Tibial artery (tissue), 4 donors: ENCODE measurements at regions not wholly inside any gene's neighbourhood (a gene's known extent, or its start where the extent isn't known, plus 50 kb on each side); places are given as distances from the start of the nearest gene placed in this dataset.

Experiments
- DNase-seq, 2 donors: peaks; one replicate each; pipeline ENCODE4 v3.0.0-alpha.2; 2019
- H3K27ac ChIP-seq, 2 donors: fragments of 200-600 bp; sonication (generic) in 1 of 2; 1 replicate in 1 of 2; 2 replicates in 1 of 2; pipeline ENCODE4 v1.5.1; 2018 to 2019; ENCODE audit warnings: mild to moderate bottlenecking in 1 of 2
- H3K27me3 ChIP-seq, 2 donors: fragments of 200-600 bp; sonication (generic) in 1 of 2; one replicate each; pipeline versions ENCODE4 v1.5.1 to v1.6.0; 2016 to 2019
- H3K36me3 ChIP-seq, 3 donors: fragments of 200-600 bp; sonication (generic) in 2 of 3; one replicate each; pipeline ENCODE4 v1.5.1; 2016 to 2019; ENCODE audit warnings: mild to moderate bottlenecking in 2 of 3
- H3K4me1 ChIP-seq, 4 donors: fragments of 200-600 bp; sonication (generic) in 2 of 4; 1 replicate in 3 of 4; 2 replicates in 1 of 4; pipeline ENCODE4 v1.5.1; 2016 to 2019
- H3K4me3 ChIP-seq, 2 donors: fragments of 200-600 bp; sonication (generic) in 1 of 2; 1 replicate in 1 of 2; 2 replicates in 1 of 2; pipeline ENCODE4 v1.5.1; 2018 to 2019; ENCODE audit warnings: mild to moderate bottlenecking in 2 of 2
- H3K9me3 ChIP-seq, 3 donors: fragments of 200-600 bp; sonication (generic) in 1 of 3; one replicate each; pipeline ENCODE4 v1.5.1; 2016 to 2019
- intact Hi-C: fragments of 100-400 bp; cut with DNase I; formaldehyde crosslinking; loops from one replicate; pipeline ENCODE4 v1.15.0; 2023; ENCODE audit warnings: low total_unique reads
- TF ChIP-seq, protein P1 (sequence below), 2 experiments: fragments of 200-600 bp in 1 of 2; fragments of 450-650 bp in 1 of 2; IDR thresholded peaks; one replicate each; pipeline ENCODE4 v1.5.1; 2017 to 2019; ENCODE audit warnings: antibody characterized with exemption in 2 of 2, mild to moderate bottlenecking in 1 of 2, moderate library complexity in 1 of 2

- intact Hi-C loops = no loop called here
- TF ChIP-seq, protein P1, sequence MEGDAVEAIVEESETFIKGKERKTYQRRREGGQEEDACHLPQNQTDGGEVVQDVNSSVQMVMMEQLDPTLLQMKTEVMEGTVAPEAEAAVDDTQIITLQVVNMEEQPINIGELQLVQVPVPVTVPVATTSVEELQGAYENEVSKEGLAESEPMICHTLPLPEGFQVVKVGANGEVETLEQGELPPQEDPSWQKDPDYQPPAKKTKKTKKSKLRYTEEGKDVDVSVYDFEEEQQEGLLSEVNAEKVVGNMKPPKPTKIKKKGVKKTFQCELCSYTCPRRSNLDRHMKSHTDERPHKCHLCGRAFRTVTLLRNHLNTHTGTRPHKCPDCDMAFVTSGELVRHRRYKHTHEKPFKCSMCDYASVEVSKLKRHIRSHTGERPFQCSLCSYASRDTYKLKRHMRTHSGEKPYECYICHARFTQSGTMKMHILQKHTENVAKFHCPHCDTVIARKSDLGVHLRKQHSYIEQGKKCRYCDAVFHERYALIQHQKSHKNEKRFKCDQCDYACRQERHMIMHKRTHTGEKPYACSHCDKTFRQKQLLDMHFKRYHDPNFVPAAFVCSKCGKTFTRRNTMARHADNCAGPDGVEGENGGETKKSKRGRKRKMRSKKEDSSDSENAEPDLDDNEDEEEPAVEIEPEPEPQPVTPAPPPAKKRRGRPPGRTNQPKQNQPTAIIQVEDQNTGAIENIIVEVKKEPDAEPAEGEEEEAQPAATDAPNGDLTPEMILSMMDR (IDR thresholded peaks at IDR 0.05) = no peak
- no peak for DNase-seq
Observed at GRCh38 chr3:164194842-164195241, 883.5 kb downstream of the SI start.

GRCh38 chr3:164192974-164193373, 885.3 kb downstream of the SI start:
- Histone ChIP-seq H3K4me1 (no peaks in the 10 kb centered on the region), H3K27me3 (no peaks in the 10 kb centered on the region), H3K27ac (no peak overlapping the region), H3K9me3 (no peaks in the 10 kb centered on the region), H3K4me3 (no peak overlapping the region), H3K36me3 (no peaks in the 10 kb centered on the region)
- TF ChIP-seq, protein P1 (IDR thresholded peaks at IDR 0.05) = no peak
- intact Hi-C loops = no loop called here
- DNase-seq = no peak

More at GRCh38 chr3:164194842-164195241, 883.5 kb downstream of the SI start:
- Histone ChIP-seq H3K27me3 (no peaks in the 10 kb centered on the region), H3K4me3 (no peak overlapping the region), H3K36me3 (no peaks in the 10 kb centered on the region), H3K27ac (no peak overlapping the region), H3K4me1 (no peaks in the 10 kb centered on the region), H3K9me3 (no peaks in the 10 kb centered on the region)

DNA sequence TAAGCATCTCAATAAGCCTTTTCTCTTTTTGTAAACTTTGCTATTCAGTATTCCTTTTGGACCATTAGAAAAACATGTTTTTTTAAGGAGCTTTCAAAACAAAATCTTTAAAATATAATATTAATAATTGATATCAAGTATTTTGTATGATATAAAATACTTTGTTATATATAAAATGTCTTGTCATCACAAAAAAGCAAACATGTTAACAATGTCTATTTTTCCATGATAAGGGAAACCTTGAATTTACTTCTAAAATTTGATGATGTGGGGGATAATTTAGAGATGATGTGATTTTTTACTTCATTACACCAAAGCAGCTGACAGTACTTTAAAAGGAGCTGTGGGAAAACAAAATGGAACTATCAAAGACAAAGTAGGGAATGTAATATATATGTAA, 887.7 kb downstream of the SI start:
- Histone ChIP-seq H3K27ac (no peak overlapping the region), H3K4me1 (no peaks in the 10 kb centered on the region), H3K9me3 (no peaks in the 10 kb centered on the region), H3K36me3 (no peaks in the 10 kb centered on the region), H3K27me3 (no peaks in the 10 kb centered on the region), H3K4me3 (no peak overlapping the region)
- DNase-seq = no peak
- intact Hi-C loops = no loop called here
- TF ChIP-seq, protein P1 (IDR thresholded peaks at IDR 0.05) = no peak

GRCh38 chr3:164186095-164186494, 892.2 kb downstream of the SI start:
- H3K9me3 ChIP-seq = no peaks in the 10 kb centered on the region
- no peak overlapping the region for H3K4me3 ChIP-seq
- H3K4me1 ChIP-seq = no peaks in the 10 kb centered on the region
- DNase-seq = no peak
- no peaks in the 10 kb centered on the region for H3K27me3 ChIP-seq
- H3K36me3 ChIP-seq = no peaks in the 10 kb centered on the region
- H3K27ac ChIP-seq = no peak overlapping the region
- intact Hi-C loops = no loop called here
- TF ChIP-seq, protein P1 (IDR thresholded peaks at IDR 0.05) = no peak

GRCh38 chr3:164179110-164179774, 899.1 kb downstream of the SI start:
- Histone ChIP-seq H3K27me3 (no peaks in the 10 kb centered on the region), H3K9me3 (no peaks in the 10 kb centered on the region), H3K4me3 (no peak overlapping the region), H3K27ac (no peak overlapping the region), H3K4me1 (no peaks in the 10 kb centered on the region), H3K36me3 (no peaks in the 10 kb centered on the region)
- TF ChIP-seq, protein P1 (IDR thresholded peaks at IDR 0.05) = no peak
- no peak for DNase-seq
- intact Hi-C loops = no loop called here

DNA sequence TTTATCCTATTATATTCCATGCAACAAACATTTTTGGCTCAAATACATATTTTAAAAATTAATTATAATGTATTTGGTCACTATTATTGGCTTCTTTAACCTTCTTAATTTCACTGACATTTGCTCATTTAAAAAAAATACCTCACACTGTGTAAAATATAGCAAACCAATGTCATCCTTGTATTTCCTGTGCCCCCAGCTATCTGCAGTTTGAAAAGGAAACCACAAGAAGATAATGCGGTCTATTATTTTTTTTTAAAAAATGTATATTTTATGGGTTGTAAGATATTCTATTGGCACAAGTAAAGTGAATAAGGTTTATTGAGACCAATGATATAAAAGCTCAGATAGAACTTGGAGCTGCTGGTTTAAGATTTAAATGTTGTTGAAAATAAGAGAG, 904.2 kb downstream of the SI start:
- Histone ChIP-seq H3K27me3 (no peaks in the 10 kb centered on the region), H3K9me3 (no peaks in the 10 kb centered on the region), H3K4me1 (no peaks in the 10 kb centered on the region), H3K36me3 (no peaks in the 10 kb centered on the region), H3K4me3 (no peak overlapping the region), H3K27ac (no peak overlapping the region)
- no peak for DNase-seq
- TF ChIP-seq, protein P1 (IDR thresholded peaks at IDR 0.05) = no peak
- intact Hi-C loops = no loop called here
